HepG2 (cell line): ENCODE measurements at regions not wholly inside any gene's neighbourhood (a gene's known extent, or its start where the extent isn't known, plus 50 kb on each side); places are given as distances from the start of the nearest gene placed in this dataset.

Source experiments
- CEBPB ChIP-seq: IDR thresholded peaks from 2 replicates; pipeline ENCODE4 v1.6.1; 2011; ENCODE audit warnings: low read depth, low read length, improper control_type of control experiment, borderline replicate concordance
- CREB1 ChIP-seq, 2 experiments: fragments of 450-650 bp in 1 of 2; IDR thresholded peaks; 2 replicates each; pipeline ENCODE4 v1.6.1; 2016 to 2017; ENCODE audit warnings: control low read depth in 1 of 2, mild to moderate bottlenecking in 1 of 2, missing compliant biosample characterization in 1 of 2, missing genetic modification characterization in 1 of 2
- GTF3A ChIP-seq: sonication (generic); formaldehyde crosslinking; conservative IDR thresholded peaks from 2 replicates; pipeline ENCODE4 v1.4.0; 2020; ENCODE audit warnings: mild to moderate bottlenecking, missing genetic modification reagents
- IKZF1 ChIP-seq: fragments of 450-650 bp; IDR thresholded peaks from 2 replicates; pipeline ENCODE4 v1.7.1; 2016
- KDM1A ChIP-seq: IDR thresholded peaks from 2 replicates; pipeline ENCODE4 v1.6.1; 2016; ENCODE audit warnings: missing compliant biosample characterization
- KLF6 ChIP-seq: IDR thresholded peaks from 2 replicates; pipeline ENCODE4 v1.8.0; 2016; ENCODE audit warnings: missing biosample characterization, missing genetic modification reagents
- MLXIP ChIP-seq: sonication (generic); formaldehyde crosslinking; IDR thresholded peaks from 2 replicates; pipeline ENCODE4 v1.9.0; 2021; ENCODE audit warnings: missing genetic modification reagents, borderline replicate concordance
- NAIF1 ChIP-seq: sonication (generic); formaldehyde crosslinking; IDR thresholded peaks from 2 replicates; pipeline ENCODE4 v1.5.0; 2020; ENCODE audit warnings: mild to moderate bottlenecking, missing genetic modification reagents, borderline replicate concordance
- PLSCR1 ChIP-seq: sonication (generic); formaldehyde crosslinking; IDR thresholded peaks from 2 replicates; pipeline ENCODE4 v1.5.0; 2020; ENCODE audit warnings: missing genetic modification reagents, mild to moderate bottlenecking, borderline replicate concordance
- RBFOX2 ChIP-seq: fragments of 200-400 bp; formaldehyde crosslinking; IDR thresholded peaks from 2 replicates; pipeline ENCODE4 v1.6.1; 2017; ENCODE audit warnings: low read depth, mild to moderate bottlenecking, low read length
- TCF7 ChIP-seq: sonication (generic); IDR thresholded peaks from 2 replicates; pipeline ENCODE4 v1.6.1; 2016; ENCODE audit warnings: antibody characterized with exemption, low read depth
- ZBTB2 ChIP-seq: sonication (generic); formaldehyde crosslinking; IDR thresholded peaks from 2 replicates; pipeline ENCODE4 v1.8.0; 2022; ENCODE audit warnings: low read depth, missing genetic modification reagents
- ZFP36 ChIP-seq: fragments of 150-350 bp; IDR thresholded peaks from 2 replicates; pipeline ENCODE4 v1.6.1; 2018; ENCODE audit warnings: borderline replicate concordance, low read length, low read depth; ENCODE audit not compliant: partially characterized antibody
- ZFP37 ChIP-seq: sonication (generic); formaldehyde crosslinking; IDR thresholded peaks from 2 replicates; pipeline ENCODE4 v1.4.0; 2020; ENCODE audit warnings: missing genetic modification reagents, borderline replicate concordance
- ZKSCAN8 ChIP-seq: IDR thresholded peaks from 2 replicates; pipeline ENCODE4 v1.6.1; 2016; ENCODE audit warnings: borderline replicate concordance, missing genetic modification reagents, missing compliant biosample characterization
- ZNF335 ChIP-seq: sonication (generic); formaldehyde crosslinking; IDR thresholded peaks from 2 replicates; pipeline ENCODE4 v1.4.0; 2020; ENCODE audit warnings: missing genetic modification reagents
- ZNF431 ChIP-seq: sonication (generic); formaldehyde crosslinking; IDR thresholded peaks from 2 replicates; pipeline ENCODE4 v1.9.0; 2022; ENCODE audit warnings: missing genetic modification reagents, low read depth, mild to moderate bottlenecking, borderline replicate concordance
- TF ChIP-seq, protein P1 (sequence below): sonication (generic); formaldehyde crosslinking; IDR thresholded peaks from 2 replicates; pipeline ENCODE4 v1.9.0; 2021; ENCODE audit warnings: missing genetic modification reagents, borderline replicate concordance
- TF ChIP-seq, protein P2 (sequence below): sonication (generic); formaldehyde crosslinking; IDR thresholded peaks from 2 replicates; pipeline ENCODE4 v1.5.1; 2020; ENCODE audit warnings: missing genetic modification reagents, mild to moderate bottlenecking, borderline replicate concordance

DNA sequence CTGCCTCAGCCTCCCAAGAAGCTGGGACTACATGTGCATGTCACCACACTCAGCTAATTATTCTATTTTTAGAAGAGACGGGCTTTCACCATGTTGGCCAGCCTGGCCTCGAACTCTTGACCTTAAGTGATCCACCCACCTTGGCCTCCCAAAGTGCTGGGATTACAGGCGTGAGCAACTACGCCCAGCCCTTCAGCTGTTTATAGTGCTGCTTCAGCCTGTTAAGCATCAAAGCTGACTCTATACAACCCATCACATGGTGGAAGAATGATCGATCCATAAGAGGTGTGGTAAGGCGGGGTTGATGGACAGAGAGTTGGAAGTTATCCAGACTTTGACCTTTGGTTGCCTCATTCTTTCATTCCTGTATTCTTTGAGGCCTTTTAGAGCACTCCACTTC, 56.2 kb upstream of the RAPGEF2 start (continued):
- TF ChIP-seq, protein P1, sequence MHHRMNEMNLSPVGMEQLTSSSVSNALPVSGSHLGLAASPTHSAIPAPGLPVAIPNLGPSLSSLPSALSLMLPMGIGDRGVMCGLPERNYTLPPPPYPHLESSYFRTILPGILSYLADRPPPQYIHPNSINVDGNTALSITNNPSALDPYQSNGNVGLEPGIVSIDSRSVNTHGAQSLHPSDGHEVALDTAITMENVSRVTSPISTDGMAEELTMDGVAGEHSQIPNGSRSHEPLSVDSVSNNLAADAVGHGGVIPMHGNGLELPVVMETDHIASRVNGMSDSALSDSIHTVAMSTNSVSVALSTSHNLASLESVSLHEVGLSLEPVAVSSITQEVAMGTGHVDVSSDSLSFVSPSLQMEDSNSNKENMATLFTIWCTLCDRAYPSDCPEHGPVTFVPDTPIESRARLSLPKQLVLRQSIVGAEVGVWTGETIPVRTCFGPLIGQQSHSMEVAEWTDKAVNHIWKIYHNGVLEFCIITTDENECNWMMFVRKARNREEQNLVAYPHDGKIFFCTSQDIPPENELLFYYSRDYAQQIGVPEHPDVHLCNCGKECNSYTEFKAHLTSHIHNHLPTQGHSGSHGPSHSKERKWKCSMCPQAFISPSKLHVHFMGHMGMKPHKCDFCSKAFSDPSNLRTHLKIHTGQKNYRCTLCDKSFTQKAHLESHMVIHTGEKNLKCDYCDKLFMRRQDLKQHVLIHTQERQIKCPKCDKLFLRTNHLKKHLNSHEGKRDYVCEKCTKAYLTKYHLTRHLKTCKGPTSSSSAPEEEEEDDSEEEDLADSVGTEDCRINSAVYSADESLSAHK (CRISPR knock-in tag): no peak
- TF ChIP-seq, protein P2, sequence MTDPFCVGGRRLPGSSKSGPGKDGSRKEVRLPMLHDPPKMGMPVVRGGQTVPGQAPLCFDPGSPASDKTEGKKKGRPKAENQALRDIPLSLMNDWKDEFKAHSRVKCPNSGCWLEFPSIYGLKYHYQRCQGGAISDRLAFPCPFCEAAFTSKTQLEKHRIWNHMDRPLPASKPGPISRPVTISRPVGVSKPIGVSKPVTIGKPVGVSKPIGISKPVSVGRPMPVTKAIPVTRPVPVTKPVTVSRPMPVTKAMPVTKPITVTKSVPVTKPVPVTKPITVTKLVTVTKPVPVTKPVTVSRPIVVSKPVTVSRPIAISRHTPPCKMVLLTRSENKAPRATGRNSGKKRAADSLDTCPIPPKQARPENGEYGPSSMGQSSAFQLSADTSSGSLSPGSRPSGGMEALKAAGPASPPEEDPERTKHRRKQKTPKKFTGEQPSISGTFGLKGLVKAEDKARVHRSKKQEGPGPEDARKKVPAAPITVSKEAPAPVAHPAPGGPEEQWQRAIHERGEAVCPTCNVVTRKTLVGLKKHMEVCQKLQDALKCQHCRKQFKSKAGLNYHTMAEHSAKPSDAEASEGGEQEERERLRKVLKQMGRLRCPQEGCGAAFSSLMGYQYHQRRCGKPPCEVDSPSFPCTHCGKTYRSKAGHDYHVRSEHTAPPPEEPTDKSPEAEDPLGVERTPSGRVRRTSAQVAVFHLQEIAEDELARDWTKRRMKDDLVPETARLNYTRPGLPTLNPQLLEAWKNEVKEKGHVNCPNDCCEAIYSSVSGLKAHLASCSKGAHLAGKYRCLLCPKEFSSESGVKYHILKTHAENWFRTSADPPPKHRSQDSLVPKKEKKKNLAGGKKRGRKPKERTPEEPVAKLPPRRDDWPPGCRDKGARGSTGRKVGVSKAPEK (CRISPR knock-in tag): peak; percentile 84; the same call in 1 of the 2 replicates
- TF ChIP-seq ZBTB2 (no peak), CEBPB (peak; percentile 81), KLF6 (CRISPR knock-in tag) (0 out of 2 replicates have a peak, but pooled peaks have one; percentile 61), RBFOX2 (no peak), KDM1A (CRISPR knock-in tag) (peak; percentile 82), MLXIP (no peak), ZKSCAN8 (CRISPR knock-in tag) (peak; percentile 50; the same call in 1 of the 2 replicates), ZFP37 (no peak), ZFP36 (no peak), CREB1 (IDR thresholded peaks at IDR 0.05) (no peak), CREB1 (CRISPR knock-in tag; IDR thresholded peaks at IDR 0.05) (peak; percentile 59), TCF7 (peak; percentile 79), NAIF1 (CRISPR knock-in tag) (no peak), PLSCR1 (CRISPR knock-in tag) (no peak), GTF3A (CRISPR knock-in tag) (no peak), ZNF335 (CRISPR knock-in tag) (no peak), IKZF1 (no peak), ZNF431 (CRISPR knock-in tag) (0 out of 2 replicates have a peak, but pooled peaks have one; percentile 24)
